Stimulated activated CD8-positive, alpha-beta memory T cell treated with anti-CD3 and anti-CD28 coated beads, Interleukin-15, amount 100 ng/mL, for 24 hours (primary cell): ENCODE measurements at regions not wholly inside any gene's neighbourhood (a gene's known extent, or its start where the extent isn't known, plus 50 kb on each side); places are given as distances from the start of the nearest gene placed in this dataset.

ENCODE experiments used
- DNase-seq: peaks from one replicate; pipeline ENCODE4 v3.0.0-alpha.2; 2020; ENCODE audit warnings: low read depth

DNA sequence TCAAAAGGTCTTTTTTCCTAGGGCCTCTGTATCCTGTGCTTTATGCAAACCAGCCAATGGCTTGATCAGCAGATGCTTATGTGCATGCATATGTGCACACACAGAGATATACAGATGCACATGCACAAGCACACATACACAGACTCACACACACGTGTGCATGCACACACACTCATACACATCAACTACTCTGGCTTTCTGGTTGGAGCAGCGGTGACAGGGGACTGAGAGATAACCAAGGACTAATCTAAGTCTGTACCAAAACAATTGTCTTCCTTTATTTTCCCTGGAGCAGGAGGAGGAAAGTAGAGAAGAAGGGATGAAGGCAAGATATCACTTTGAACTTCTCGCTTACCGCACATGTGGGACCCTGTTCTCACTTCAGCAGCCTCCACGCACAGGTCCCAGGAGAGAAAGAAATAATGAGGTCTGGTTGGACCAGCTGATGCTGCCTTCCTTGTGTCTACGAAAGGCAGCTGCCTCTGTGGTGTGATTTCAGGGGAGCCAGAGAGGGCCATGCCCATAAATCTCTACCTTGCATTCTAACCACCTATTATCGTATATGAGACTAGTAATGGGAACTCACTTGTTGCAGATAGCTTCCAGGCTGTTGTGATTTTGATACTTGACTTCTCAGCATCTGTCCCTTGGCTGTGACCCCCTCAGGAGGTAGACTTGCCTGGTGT lies 338.0 kb downstream of the EN1 start:
- DNase-seq = no peak

DNA sequence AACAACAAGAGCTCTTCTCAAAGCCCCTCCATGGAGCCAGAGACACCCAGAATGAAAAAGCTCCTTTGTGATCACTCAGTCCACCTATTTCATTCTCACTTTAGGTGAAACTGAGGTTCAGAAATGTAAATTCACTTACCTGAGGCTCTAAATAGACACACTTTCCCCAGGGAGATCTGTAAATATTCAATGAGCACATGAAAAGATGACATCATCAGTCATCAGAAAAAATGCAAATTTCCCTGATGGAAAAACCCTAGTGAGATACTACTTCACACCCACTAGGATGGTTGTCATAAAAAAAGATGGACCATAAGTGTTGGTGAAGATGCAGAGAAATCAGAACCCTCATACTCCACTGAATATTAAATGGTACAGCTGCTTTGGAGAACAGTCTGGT lies 339.2 kb downstream of the EN1 start:
- no peak for DNase-seq

- no peak for DNase-seq
These were observed 342.0 kb downstream of the EN1 start for GRCh38 chr2:118505436-118505835.

- DNase-seq = no peak
These were observed 345.3 kb downstream of the EN1 start for GRCh38 chr2:118502106-118502505.

DNA sequence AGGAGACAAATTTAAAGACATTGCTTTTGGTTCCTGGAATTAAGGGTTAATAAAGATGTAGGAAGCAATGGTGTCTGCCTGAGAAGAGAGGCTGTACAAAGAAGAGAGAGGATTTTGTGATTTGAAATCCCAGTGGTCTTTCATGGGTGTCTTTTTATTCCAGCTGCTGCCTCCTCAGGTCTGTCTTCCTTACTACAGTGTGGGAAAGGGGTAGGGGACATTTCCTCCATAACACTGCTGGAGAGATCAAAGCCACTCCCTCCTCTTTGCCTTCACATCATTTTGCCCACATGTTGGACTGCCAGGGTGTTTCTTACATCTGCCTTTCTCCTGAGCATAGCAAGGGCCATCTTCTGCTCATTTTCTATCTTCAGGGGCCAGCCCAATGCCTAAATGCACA lies 348.5 kb downstream of the EN1 start:
- DNase-seq = no peak

- no peak for DNase-seq
These were observed 350.4 kb downstream of the EN1 start for GRCh38 chr2:118496870-118497611.

DNA sequence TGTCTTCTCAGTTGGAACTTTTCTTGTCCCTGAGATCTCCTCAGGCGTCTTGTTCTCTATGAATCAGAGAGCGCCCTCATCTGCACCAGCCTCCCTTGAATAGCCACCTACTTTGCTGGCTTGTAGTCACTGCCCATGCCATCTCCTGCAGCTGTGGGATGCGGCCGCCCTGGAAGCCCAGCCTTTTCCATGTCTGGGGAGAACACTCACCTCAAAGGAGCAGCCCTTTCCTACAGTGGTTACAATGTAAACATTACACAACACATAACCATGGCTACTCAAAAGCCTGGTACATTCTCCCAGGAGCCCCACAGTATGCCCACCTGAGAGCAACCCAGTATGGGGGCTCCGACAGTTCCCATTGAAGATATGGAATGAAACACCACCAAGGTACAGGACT lies 351.0 kb downstream of the EN1 start:
- no peak for DNase-seq

- DNase-seq = no peak
These were observed 352.2 kb downstream of the EN1 start for GRCh38 chr2:118495290-118495689.

- no peak for DNase-seq
These were observed 354.2 kb downstream of the EN1 start for GRCh38 chr2:118493213-118493612.

- no peak for DNase-seq
These were observed 355.1 kb downstream of the EN1 start for GRCh38 chr2:118492335-118492734.

GRCh38 chr2:118490330-118490729 lies 357.1 kb downstream of the EN1 start:
- no peak for DNase-seq

GRCh38 chr2:118489712-118490299 lies 357.6 kb downstream of the EN1 start:
- DNase-seq = no peak

DNA sequence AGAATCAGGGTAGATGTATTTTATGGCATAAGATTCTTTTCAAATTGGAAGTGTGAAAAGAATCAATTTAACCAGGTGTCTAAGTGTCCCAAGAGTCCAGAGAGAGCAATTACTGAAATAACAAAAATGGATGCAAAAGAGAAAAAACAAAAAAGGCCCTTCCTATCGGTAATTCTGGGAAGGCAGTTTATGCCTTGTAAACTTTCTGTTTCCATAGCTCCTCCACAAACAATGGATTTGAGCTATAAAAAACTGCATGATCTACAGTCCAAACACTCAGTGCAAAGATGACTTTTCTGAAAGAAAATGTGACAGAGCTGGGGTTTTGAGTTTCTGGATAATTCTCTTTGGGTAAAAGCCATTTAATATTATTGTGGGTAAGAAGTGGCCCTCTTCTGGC lies 366.1 kb downstream of the EN1 start:
- DNase-seq = no peak

GRCh38 chr2:118479020-118479419 lies 368.4 kb downstream of the EN1 start:
- no peak for DNase-seq

GRCh38 chr2:118477111-118477862 lies 370.2 kb downstream of the EN1 start:
- DNase-seq = no peak

DNA sequence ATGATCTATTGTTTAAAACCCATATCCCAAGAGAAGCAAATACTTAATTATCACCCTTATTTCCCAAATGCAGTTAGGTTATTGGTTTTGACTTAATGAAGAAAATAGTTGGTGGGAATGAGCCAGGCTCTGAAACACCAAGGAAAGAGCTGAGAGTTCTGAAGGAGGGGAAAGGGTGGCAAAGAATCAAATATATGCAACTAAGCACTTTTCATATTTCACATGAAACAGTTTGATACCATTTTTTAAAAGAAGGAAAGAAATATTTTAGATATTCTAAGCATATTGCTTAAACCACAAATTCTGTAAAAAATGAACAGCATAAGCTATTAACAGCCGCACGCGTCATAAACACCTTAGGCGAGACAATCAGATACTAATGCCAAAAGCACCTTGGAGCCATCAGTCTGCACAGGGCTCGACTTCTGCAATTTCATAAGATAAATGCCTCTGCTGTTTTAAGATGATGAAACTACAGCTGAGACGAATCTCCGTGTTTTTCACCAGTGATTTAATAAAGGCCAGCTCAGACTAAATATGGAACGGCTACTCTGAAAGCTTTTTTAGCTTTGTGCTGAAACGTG lies 371.7 kb downstream of the EN1 start:
- DNase-seq = no peak

GRCh38 chr2:118474541-118474920 lies 372.9 kb downstream of the EN1 start:
- no peak for DNase-seq

DNA sequence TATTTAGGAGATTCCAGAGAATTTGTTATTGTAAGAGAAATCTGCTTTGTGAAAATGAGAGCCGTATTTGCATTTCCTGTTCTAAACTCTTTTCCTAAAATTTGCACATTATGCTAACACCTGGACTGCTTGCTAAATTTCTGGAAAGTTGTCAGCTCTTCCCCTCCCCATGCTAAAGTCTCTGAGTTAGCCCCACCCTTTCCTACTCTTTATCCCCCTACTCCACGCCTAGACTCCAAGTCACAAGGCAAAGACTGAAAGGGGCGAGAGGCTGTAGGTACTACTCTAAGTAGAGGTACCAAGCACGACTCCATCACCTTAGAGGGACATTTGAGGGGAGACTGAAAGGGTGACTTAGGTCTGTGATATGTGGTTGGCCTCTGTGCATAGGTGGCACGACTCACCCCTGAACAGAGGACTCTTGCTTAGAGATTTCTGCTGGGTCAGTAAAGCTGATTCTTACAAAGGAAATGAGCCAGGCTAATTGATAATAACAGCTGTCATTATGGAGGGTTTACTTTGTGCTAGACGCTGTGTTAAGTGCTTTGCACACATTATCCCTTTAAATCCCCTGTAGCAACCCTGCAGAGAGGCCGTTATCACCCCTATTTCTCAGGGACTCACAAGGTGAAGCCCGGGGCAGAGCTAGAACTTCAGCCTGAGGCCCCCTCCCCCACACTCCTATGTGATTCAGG lies 373.5 kb downstream of the EN1 start:
- DNase-seq = no peak

DNA sequence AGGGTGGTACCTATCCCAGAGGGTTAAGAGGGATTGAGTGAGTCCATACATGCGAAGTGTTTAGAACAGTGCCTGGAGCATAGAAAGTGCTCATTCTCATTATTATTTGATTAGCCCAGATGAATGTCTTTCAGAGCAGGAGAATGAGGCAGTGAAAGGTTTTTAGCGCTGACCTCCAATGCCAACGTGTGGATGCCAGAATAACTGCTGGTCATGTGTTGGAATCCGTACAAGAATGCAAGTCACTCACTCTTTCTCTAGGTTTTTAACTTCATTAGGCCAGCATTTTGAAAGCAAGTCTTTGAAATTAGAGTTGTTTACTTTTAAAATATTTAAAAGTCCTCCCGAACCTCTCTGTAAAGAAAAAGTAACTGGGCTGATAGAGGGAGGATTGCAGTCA lies 374.2 kb downstream of the EN1 start:
- DNase-seq = no peak

DNA sequence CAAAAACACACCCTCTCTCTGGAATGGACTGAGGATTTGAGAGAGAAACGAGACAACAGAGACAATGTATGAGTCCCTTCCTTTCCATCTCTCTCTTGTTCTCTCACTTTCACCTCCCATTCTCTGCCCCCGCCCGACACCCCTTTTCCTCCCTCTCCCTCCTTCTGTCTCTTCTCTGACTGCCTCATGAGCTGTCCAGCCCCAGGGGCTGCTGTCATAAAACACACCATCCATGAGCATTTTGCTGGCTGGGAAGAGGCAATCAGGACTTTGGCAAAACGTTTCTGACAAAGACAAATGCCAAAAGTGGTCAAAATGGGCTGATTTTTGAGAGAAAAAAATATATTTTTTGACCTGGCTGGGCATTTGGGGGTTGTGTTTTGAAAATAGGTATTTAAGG lies 377.2 kb downstream of the EN1 start:
- no peak for DNase-seq

DNA sequence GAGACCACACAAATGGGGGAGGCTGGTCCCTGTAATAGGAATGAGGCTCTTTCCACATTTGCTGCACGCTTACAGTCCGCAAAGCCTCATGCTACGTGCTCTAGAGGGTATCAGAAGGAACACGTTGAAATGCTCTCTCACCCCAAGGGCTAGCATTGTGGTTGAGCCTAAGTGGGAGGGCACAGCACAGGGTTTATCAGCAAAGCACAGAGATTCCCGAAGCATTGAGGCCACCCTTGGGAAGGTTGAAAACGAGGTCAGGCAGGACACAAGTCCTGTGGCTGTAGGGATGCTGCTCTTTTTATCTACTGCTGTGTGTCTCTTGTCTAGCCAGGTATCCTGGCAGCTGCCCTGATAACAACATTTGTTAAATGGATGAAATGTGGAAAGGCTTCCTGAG lies 378.3 kb downstream of the EN1 start:
- DNase-seq = no peak
